ENCODE measurements at regions not wholly inside any gene's neighbourhood (a gene's known extent, or its start where the extent isn't known, plus 50 kb on each side); places are given as distances from the start of the nearest gene placed in this dataset.

DNA sequence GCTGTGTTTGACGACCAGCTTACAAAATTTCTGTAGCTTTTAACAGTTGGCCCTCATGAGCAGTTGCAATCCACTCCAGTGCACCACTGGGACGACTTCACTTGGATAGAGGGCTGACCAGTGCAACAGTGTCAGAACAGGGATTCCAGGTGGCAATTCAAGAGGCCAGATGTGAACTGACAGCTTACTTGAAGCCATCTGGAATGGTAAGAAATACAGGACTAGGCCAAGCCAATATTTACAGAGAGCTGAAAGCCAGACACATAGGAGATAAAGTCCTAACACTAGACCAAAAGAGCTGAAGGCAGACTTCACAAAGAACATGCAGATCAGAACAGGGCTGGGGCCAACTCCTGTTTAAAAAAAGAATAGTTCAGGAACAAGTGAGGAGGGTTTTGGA is 93.5 kb upstream of the NFIA start:
- TF ChIP-seq, protein P1, sequence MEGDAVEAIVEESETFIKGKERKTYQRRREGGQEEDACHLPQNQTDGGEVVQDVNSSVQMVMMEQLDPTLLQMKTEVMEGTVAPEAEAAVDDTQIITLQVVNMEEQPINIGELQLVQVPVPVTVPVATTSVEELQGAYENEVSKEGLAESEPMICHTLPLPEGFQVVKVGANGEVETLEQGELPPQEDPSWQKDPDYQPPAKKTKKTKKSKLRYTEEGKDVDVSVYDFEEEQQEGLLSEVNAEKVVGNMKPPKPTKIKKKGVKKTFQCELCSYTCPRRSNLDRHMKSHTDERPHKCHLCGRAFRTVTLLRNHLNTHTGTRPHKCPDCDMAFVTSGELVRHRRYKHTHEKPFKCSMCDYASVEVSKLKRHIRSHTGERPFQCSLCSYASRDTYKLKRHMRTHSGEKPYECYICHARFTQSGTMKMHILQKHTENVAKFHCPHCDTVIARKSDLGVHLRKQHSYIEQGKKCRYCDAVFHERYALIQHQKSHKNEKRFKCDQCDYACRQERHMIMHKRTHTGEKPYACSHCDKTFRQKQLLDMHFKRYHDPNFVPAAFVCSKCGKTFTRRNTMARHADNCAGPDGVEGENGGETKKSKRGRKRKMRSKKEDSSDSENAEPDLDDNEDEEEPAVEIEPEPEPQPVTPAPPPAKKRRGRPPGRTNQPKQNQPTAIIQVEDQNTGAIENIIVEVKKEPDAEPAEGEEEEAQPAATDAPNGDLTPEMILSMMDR (IDR thresholded peaks at IDR 0.05; ENCODE audit: insufficient read depth, low read length): no peak
- no peak for TF ChIP-seq POLR2AphosphoS5 (IDR thresholded peaks at IDR 0.05; ENCODE audit: low read depth)

Measured in HL-60 (cell line).